SIG-M5 (cell line): ENCODE measurements at regions not wholly inside any gene's neighbourhood (a gene's known extent, or its start where the extent isn't known, plus 50 kb on each side); places are given as distances from the start of the nearest gene placed in this dataset.

Experiments used
- DNase-seq: peaks from one replicate; lab custom pipeline; 2025; lab: John Stamatoyannopoulos, UW

DNA sequence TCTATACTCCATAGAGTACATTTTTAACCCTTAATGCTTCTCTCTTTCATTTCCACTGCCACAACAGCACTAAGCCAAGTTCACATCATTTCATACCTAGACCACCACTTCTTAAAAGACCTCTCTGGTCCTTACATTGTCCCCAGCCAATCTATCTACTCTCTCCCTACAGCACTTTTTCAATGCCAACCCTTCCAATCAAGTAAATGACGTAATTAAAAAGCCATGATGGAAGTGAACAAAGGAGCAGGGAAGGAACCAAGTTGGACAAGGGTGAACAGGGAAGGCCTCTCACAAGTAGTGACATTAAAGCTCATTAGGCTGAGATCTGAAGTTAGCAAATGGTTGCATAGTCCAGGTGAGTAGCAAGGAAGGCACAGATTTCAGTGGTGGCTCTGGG, 195.1 kb upstream of the CCDC150 start:
- no peak for DNase-seq

DNA sequence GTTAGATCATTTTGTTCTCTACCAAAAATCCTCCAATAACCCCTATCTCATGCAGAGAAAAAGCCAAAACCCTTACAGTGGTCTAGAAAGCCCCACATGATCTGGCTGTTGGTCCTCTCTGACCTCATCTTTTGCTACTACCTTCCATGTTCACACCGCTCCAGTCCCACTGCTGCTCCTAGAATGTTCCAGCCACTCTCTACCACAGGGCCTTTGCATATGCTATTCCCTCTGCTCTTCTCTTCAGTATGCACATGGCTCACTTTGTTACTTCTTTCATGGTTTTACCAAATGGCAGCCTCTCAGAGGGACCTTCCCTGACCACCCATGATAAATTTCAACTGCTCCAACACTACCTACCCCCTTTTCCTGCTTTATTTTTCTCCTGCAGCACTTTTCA, 193.5 kb upstream of the CCDC150 start:
- DNase-seq: no peak

DNA sequence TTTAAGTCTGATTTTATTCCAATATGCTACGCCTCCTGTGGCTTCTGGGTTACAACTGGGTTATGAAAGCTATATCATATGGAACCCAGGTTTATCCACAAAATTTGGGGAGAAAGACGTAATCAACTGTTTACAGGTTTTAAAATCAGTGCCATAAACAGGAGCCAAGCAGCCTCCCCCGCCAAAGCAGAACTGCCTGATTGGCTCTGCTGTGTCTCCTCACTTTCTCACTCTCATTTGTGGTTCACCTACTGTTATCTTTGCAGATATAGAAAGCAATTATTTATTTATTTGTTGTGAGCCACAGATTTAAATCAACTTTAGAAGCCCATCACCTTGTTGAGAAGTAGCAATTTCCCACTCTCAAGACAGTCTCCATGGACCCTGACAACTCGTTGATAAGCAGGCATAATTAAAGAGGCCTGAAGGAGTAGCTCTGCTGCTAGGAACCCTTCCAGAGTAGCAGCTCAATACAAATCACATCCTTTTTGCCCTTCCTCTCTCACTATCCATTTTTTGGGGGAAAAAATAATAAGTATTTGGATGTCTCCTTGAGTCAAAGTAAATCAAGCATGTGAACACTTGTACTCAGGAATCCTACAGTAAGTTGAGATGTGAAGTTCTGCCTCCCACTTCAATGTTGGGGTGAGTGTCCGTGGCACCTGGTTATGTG, 191.0 kb upstream of the CCDC150 start:
- DNase-seq: no peak

DNA sequence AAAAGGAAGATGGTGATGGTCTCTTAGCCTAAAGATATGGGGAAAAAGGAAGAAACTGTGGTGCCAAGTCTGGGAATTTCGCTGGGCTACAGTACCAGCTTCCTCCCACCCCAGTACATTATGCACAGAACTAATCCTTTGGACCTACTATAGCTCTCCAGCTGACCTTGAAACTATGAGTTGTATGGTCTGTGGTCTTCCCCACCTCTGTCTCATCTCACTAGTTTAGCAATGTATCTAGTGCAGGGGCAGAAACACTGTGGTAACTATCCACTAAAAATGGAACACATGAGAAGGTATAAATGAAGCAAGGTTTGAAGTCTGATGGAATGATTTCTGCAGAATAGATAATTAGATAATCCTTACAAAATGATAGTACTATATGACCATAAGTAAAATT, 190.4 kb upstream of the CCDC150 start:
- DNase-seq: no peak

DNA sequence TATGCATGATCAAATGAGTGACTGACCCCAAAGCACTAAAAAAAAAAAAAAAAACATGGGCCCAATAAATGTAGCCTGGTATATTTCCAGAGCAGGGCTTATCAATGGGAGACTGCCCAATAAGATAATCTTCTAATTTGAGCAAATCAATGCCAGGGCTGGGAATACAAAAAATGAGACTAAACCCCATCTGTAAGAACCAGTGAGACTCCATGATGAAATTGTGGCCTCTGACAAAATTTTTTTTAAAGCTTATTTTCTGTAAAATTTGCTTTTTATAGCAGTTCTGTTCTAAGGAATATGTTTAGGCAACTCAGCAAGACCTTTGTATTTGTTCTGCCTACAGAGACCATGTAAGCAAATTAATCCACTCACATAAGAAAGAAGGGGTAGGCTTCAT, 186.8 kb upstream of the CCDC150 start:
- DNase-seq: no peak

DNA sequence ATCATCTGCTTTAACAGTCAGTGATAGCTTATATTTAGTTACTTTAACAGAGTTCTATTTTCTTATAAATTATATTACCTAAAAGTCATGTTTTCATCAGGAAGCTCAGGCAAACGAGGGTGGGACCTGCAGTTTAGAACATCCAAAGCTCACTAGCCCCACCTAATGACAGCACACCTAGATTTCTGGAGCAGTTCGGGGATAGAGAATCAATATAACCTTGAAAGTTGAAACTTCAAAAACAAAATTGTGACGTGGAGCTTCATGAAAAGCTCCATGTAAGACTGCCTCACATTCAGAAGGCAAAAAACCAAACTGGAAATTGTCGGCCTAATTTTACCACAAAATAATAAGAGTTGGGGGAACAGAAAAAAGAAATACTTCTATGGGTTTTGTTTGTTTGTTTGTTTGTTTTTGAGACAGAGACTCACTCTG, 185.9 kb upstream of the CCDC150 start:
- DNase-seq: no peak

DNA sequence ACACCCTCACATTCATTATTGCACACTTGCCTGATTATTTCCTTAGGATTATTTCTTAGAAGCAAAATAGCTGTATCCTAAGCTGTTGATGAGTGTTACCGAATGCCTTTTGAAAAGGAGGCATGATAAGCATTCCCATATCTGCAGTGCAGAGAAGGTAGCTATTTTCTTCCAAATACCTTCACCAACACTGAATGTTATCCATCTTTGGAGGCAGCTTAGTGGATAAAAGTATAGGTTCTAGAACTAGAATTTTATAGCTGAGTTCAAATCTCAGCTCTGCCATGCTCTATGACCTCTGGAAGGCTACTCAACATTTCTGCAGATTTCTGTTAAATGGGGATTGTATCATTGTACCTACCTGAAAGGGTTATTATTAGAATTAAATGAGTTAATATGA, 185.0 kb upstream of the CCDC150 start:
- no peak for DNase-seq

DNA sequence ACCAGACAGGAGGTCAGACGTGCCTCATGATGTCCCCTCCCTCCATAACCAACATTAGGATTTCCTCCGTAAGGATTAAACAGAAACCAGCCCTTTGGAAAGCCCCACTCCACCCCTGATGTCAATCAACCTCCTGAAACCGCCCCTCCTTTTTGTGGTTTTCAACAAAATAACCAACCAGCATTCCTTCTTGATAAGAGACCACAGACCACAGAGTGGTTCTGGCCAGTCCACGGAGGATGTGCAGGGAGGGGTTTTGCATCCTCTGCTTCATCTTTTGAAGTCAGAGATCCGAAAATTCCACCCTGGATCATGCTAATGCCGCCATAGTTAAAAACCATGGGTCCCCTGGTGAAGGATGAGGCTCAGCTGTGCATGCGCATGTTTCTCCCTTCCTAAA, 180.0 kb upstream of the CCDC150 start:
- no peak for DNase-seq

DNA sequence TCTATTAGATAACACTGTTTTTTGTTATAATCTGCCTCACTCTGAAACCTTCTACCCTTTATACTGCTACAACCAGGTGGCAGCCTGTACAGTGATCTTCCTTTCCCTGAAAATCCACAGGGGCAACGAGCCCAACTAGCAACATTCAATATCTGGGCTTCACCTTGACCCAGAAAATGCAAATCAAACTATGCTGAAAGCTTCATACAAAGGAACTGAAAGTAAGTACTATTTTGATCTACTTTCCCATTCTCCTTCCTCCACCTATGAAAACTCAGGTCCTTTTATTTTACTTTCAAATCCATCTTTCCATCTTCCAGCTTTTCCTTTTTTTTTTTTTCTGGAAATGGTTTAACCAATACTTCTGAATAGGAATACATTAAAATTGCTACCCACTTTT, 175.8 kb upstream of the CCDC150 start:
- DNase-seq: no peak

DNA sequence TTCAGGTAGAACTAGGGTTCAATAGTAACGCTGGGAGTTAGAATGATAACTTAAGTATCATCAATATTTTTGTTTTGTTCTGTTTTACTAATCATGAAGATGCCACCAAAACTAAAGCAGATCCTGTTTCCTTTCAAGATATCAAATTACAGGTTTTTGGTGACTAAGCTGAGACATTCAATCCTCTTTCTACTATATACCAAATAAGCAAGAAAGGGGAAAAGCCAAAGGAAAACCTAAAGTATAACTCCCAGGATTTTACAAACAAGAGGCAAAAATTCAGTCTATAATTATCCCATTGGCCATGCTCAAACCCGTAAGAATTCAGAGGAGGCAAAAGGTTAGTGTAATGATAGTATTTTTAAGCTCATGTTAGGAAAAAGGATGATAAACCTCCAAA, 175.2 kb upstream of the CCDC150 start:
- no peak for DNase-seq

DNA sequence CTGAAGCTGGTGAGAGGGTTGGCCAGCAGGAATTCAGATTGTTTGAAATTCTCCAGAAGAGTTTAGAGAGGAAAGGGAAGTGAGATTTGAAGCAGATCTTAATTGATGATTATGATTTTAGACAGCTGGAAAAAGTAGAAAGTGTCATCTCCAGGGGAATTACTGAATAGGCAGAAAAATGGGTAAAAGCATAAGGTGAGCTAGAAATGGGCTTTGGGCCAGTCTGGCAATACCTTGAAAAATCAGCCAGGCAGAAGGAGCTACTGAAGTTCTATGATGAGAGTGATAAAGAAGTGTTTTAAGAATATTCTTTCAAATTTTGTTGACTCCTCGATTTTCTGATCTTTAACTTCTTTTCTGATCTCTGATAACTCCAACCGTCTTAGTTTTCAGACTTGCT, 172.9 kb upstream of the CCDC150 start:
- no peak for DNase-seq

DNA sequence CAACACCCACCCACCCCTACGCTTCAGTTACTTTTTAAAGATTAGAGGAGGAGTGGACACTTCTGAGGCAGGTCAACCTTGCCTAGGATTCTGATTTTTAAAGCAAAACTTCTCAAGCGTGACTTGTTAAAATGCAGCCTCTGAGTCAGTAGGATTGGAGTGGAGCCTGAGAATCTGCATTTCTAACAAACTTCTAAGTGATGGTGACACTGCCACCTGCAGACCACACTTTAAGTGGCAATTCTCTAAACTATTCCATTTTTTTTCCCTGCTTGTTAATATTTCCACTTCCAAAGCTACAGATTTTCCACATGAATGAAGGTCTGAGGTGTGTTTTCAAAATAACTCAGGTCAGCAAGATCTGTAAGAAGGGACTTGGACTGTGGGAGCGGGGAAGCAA, 171.1 kb upstream of the CCDC150 start:
- DNase-seq: no peak

DNA sequence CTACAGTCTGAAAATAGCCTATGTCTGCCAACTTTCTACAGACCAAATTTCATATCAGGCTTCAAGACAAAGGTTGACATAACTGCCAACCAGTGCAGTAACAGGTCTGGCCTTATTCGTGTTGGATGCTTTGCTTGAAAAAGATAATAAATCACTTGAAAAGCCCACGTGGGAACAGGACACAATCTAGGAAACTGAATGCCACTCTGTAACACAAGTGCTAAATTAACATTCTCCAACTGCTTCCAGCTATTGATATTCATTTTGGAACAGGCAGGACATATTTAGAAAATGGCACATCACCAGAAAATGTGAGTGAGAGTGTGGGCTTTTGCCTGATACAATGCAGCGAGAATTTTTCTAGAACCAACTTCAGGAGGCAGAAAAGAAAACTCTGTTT, 165.9 kb upstream of the CCDC150 start:
- DNase-seq: no peak

DNA sequence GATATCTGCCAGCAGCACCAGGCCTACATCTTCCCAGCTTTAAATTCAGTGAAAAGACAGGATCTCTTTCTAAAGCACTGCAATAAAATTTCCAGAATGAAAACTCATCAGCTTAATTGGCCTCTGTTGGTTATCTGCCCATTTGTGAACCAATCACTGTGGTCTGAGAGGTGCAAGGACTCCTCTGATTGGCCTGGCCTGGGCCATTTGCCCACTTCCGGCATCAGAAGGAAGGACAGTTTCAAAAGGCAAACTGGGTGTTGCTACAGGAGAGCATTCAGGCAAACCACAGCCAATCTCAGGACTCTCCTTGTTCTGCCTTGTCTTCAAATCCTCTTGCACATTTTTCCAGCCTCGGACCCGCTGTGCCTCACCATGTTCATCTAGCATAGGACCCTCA, 163.9 kb upstream of the CCDC150 start:
- no peak for DNase-seq

DNA sequence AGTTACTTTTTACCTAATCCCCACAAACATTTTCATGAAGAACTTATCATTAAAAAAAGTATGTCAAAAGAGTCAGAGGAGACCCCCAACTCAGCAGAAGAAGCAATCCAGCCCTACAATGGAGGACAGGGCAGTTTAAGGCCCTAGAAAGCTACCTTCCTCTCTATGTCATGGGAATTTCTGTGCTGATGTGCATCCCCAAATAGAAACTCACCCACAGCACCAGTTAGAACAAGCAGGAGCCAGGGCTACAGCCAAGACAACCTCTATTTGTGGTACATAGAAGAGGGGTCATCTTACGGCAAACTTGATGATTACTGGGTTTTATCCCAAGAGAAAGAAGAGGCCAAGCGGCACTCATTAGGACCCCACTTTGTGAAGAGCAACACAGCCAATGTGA, 160.9 kb upstream of the CCDC150 start:
- DNase-seq: no peak

DNA sequence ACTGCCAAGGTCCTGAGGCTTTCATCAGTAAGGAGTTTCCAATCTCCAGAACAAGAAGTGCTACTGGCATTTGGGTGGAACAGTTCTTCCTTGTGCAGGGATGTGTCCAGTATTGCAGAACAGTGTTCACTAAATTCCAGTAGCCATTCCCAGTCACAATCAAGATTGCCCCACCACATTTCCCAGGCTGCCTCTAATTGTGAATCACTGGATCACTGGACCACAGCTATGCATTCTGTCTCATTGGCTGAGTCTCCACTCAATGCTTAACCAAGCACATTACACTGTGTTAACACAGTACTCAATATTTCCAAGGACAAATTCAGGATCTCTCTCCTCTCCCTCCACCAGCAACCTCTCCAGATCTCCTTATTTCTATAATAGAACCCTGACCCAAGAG, 160.2 kb upstream of the CCDC150 start:
- no peak for DNase-seq

DNA sequence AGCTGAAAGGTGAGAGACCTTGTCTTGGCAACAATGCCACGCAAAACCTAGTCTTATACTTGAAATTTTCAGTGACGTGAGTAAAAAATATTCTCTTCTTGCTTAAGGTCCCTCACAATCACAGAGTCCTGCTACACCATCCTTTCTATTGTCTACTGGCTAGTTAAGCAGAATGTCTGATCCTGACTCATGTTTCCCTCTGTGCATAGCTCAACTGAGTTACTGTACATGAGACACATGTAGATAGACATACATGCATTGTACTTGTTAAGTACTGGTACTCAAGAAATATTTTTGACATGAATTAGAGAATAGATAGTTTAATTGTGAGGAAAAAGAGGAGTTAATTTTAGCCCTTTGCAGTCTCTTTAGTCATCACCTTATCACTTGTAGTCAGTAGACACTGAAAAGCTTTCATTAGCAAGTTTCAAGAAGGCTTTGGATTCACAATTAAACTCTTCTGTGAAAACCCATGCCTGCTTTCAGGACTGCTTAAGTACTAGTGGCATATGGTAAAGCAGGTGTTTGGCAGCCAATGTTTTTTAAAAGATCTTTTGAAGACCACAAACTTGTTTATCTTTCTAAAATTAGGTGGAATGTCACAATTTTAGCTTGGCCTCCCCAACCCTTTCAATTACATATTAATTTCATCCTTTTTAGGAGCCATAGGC, 158.7 kb upstream of the CCDC150 start:
- no peak for DNase-seq

DNA sequence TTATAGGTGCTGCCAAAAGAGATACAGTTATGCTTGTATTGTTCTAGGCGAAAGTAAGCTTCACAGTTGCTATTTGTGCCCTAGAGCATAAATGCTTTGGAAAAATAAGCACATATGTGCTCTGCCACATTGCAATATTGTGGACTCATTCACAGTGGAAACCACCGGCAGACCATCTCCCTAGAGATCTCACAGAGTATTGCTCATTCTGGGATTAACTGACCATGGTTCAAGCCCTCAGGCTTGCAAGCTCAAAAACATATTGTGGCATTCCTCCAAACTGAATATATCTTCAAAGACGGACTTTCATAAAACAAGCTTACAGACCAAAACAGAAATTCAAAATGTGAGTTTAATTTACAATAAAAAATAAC, 158.2 kb upstream of the CCDC150 start:
- no peak for DNase-seq

DNA sequence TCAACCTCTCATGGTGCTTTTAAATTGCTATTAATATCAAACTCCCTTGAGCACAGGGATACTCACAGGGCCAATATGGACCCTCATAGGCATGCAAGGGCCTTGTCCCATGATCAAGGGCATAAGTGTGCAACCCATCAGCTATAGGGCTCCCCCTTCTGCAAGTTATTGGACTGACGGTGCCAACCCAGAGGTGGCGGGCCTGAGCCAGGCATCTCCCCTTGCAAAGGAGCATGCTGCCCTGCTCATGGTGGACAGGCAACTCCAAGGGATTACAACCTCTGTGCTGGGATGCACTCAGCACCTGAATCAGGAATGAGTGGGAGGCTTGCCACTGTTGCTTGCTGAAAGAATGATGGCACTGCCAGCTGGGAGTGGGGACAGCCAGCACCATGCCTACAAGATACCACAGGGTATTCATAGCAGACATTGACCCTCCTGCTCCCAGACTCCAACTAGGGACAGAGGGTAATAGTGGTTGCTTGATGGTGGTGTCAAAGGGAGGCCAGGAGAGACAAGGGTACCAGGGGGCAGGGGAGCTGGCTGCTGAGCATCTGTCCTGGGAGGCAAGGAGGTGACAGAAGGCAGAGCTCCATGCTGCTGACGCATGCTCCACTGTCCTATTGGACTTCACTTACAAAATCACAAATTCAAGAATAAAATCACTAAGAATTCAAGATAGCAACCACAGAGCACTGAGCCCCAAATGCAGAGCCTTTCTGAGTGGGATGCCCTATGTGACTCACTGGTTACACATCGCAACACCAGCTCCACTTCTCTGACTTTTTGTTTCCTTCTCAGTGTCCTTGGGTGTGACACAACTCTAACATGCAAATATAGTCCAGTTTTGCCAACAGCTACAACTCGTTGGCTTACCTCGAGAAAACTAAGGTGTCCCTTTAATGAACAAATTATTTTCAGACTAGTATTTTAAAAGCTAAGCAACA, 157.1 kb upstream of the CCDC150 start:
- no peak for DNase-seq

DNA sequence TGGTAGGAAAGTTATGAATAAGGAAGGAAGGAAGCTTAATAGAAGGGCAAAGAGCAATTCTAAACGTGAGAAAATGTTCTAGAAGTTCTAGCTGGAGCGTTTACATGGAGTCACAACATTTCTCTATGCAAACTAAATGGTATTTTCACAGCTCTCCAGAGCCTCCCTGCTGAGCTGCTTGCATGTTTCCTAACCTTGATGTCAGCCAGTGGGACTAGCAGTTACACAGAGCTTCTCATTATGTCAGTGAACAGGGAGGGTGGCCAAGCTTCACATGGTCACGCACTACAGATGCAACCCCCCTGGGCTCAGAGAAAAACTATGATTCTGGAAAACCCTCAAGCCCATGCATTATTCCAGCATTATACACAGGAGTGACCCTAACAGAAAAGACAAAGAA, 153.4 kb upstream of the CCDC150 start:
- DNase-seq: no peak

DNA sequence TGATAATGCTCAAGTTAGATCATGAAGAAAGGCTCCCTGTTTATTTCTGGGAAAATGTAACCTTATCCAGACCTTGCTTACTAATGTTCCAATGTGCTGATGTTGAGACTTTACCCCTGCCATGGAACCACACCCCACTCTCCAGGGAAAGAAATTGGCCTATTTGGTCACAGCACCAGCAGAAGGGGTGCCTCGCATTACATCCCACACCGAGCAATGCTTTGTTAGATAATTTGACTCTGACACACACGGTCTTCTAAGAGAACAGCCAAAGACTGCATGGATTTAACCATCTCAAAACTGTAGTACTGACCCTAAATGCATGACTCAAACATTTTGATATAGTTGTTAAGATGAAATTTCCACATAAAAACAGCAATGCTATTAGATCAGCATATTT, 152.1 kb upstream of the CCDC150 start:
- no peak for DNase-seq

DNA sequence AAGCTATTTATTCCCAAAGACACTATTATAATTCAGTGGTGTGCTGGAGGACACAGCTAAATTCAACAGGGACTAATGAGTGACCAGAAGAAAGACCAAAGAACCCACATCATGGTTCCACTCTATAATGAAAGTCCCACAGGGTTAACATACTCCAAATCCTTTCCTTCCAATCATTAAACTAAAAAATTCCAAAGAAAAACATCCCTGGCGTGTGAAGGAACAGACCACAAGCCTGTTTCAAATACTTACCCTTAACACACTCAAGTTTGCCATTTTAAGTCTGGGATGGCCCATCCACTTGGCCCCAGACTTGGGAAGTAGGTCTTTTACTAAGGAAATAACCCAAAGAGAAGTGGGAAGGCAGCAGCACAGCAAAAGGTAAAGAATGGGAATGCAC, 150.1 kb upstream of the CCDC150 start:
- DNase-seq: no peak

DNA sequence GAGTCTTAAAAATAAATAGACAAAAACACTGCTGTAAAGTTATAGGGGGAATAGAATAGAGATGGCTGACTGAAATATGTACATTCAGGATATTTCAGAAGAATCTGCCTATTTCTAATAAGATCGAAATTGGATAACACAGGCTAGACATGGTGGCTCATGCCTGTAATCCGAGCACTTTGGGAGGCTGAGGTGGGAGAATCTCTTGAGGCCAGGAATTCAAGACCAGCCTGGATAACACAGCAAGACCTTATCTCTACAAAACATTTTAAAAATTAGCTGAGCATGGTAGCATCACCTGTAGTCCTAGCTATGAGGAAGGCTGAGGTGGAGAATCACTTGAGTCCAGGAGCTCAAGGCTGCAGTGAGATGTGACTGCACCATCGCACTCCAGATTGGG, 146.6 kb upstream of the CCDC150 start:
- no peak for DNase-seq
